HuH-7.5 (cell line): ENCODE measurements at regions not wholly inside any gene's neighbourhood (a gene's known extent, or its start where the extent isn't known, plus 50 kb on each side); places are given as distances from the start of the nearest gene placed in this dataset.
"Not testable (repeated sequence)": the region's sequence is repeated elsewhere in the genome, so short reads cannot be mapped to it uniquely, and the experiment has no call there.

Experiments used
- DNase-seq: peaks from one replicate; pipeline ENCODE4 v3.0.0; 2011; ENCODE audit warnings: low spot score

DNA sequence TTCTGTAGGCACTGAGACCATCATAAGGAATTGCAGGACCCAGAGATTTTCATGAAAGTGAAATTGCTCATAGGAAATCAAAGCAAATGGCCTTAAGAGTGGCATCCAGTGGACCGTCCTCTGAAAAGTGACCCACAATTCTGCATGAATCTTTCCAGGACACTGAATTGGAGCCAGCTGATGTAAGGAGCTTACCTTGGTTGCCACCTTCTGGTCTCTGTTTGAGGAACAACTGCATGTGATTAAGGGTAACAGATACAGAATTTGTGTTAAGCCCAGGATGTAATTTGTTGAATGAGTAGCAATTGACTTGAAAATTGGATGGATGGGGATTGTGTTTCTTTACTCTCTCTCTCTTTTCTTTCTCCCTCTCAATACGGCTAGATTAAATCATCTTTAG, 49.9 kb upstream of the GAS1 start:
- DNase-seq: no peak

DNA sequence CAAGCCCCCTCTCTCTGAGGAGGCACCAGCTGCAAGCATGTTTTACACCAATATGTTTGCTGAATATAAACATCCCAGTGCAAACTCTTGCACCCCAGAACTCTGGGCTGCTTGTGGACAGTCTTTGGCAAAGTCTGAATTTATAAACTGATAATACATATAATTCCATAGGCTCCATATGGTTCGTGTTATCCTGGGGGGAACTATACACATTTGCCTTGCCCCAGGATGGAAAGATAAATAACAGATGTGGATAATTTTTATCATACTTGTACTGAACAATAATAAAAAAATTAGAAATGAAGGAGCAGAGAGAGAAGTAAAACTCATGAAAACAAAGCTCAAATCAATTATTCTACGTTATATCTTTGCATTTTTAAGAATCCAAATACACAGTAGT, 50.6 kb upstream of the GAS1 start:
- DNase-seq: no peak

DNA sequence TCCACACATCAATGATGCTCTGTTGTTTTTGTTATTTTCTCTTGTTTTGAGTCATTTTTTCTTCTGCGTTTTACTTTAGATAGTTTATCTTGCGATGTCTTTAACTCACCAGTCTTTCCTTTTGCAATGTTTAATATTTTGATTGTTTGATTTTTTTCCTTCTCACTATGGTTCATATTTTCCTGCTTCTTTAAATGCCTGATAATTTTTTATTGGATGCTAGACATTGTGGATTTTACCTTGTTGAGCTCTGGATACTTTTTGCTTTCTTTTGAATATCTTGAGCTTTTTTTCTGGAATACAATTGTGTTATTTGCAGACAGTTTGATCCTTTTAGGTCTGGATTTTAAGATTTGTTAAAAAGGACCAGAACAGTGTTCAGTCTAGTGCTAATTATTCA, 55.2 kb upstream of the GAS1 start:
- no peak for DNase-seq

DNA sequence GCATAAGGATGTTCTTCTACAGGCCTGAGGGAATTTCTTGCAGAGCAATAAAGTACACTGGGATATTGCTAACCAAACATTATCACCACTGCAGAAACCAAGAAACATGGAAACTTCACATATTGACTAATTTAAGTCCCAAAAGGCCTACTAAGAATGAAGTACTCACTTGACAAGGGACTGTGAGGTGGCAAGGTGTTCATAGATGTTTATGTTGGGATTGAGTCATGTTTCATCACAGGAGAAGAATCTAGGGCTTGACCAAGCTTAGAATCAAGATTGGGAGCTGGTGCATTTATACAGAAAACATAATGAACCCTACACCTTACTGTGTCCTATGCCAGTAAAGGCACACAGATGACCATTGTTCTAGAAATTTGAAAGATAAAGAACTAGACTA, 56.7 kb upstream of the GAS1 start:
- no peak for DNase-seq

DNA sequence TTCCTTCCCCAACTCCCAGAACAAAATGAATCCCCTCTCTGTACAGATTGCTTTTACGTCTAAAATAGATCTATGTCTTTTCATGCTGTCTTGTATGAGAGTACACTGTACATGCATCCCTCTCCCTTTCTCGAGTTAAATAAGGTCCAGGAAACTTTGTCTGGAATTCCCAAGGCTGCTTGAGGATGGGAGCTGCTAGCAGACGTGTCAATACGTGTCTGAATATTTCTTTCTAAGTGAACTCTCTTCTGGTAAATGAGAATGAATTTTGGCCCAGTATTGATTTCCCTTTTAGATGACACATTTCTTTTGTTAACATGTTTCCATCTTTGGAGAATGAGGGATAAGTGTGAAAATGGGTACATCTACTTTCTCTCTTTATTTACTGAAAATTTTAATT, 59.6 kb upstream of the GAS1 start:
- DNase-seq: no peak

DNA sequence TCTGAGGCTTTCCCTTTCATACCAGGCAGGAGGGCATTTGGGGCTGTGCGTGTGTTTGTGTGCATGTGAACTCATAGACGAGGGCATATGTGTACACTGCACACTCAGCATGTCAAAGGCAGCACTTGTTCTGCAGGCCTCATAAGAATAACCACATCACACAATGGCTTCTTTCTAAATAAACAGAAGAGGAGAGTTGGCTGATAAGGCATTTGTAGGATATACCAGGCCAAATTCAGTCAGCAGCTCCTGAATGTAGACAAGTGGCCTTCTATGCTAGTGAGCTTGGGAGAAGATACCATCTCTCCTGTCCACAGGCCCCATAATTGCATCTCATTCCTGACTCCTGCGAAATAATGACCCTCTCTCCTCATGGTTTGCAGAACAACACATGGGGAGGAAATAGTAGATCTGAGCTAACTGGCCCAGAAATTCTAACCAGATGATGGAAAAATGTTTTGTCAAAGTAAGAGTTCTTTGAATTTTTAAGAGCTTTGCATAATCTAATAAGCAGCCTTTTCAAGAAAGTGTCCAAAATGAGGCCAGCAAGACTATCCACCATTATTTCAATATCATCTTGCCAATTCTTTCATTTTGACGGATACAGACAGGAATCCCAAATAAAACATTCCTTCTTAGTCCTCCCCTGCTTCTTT, 60.5 kb upstream of the GAS1 start:
- no peak for DNase-seq

DNA sequence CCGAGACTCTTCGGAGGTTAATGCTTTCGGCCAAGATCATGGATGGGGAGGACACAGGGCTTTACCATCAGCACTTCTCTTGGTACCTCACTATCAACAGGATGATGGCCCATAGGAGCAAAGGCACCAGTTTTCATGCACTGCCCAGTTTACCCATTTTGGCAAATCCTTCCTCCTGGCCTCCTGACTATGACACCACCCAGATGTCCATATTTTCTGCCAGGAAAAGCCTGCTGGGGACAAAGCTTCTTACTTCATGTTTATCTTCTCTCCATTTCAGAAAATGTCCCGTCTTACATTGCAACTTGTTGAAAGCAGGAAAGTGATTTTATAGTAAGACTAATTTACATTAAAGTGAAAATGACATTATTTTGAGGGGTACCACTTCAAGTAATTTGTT, 61.4 kb upstream of the GAS1 start:
- no peak for DNase-seq

DNA sequence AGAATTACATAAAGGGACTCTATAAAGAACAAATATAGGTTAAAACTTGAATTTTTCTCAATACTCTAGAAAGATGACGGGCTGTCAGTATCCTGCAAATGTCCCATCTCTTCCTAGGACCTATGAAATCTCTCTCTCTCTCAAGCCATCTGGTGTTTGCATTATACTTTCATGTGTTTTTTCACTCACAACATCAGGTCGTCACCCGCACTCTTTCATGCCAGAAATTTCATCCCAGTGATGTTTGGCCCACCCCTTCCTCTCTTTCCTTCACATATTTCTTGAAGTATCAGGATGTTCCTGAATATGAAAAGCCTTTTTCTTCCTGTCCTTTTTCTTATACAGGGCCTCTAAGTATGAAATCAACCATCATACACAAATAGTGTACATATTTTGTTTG, 63.3 kb upstream of the GAS1 start:
- no peak for DNase-seq

DNA sequence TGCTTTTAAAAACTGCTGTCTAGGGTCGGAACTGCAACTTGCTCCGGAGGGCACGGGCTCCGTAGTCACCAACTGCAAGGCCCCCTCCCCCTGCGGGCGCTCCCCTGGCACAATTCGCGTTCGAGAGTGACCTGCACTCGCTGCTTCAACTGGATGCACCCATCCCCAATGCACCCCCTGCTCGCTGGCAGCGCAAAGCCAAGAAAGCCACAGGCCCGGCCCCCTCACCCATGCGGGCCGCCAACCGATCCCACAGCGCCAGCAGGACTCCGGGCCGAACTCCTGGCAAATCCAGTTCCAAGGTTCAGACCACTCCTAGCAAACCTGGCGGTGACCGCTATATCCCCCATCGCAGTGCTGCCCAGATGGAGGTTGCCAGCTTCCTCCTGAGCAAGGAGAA, 64.2 kb upstream of the GAS1 start:
- DNase-seq: no peak

DNA sequence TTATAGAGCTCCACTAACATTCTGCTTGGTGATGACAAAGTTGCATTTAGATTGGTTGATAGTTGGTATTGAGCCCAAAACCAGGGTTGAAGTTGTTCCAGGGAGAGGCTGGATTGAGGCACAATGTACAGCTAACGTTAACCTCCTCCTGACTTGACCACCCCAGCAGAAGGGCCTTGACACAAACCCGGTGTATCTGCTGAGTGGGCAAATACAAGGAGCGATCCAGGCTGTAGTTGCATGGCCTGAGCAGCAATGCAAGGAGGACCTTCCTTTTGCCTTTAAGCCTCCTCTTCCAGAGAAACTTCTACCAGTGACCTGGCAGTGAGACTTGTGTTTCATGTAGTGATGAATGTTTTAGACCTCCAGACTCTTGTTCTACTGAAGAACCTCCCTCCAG, 66.2 kb upstream of the GAS1 start:
- DNase-seq: no peak

DNA sequence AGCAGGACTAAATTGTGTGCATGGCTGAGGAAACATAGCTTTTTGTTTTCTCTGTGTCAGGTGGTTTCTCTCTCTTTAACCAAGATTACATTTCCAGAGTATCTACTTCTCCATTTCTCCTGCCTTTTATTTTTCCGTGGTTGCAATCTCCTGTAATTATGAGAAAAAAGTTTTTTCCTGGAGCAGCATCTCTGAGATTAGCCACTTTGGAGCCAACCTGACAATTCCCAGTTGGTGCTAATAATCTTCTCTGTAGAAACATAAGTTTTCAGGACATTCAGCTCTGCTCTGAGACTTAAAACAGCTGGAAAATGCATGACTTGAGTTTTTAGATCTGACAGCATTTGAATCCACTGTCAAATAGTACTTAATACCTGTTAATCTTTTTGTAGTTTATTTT, 67.1 kb upstream of the GAS1 start:
- no peak for DNase-seq

DNA sequence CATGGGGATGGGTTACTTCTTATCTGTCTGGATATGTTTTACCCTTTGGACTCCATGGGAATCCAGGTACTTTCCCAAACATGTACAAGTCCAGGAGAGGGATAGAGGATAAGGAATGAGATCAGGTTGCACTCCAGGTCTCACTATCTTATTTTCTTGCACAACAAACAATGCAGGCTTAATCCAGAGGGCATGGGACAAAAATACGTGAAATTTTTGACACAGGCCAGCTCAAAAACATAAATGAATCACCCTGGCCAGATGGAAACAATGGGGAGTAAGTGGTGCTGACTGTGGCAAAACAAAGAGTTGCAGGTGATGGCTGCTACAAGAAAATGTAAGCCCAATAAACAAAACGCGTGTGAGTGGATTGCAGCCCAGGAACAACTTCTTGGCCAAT, 69.4 kb upstream of the GAS1 start:
- DNase-seq: no peak

DNA sequence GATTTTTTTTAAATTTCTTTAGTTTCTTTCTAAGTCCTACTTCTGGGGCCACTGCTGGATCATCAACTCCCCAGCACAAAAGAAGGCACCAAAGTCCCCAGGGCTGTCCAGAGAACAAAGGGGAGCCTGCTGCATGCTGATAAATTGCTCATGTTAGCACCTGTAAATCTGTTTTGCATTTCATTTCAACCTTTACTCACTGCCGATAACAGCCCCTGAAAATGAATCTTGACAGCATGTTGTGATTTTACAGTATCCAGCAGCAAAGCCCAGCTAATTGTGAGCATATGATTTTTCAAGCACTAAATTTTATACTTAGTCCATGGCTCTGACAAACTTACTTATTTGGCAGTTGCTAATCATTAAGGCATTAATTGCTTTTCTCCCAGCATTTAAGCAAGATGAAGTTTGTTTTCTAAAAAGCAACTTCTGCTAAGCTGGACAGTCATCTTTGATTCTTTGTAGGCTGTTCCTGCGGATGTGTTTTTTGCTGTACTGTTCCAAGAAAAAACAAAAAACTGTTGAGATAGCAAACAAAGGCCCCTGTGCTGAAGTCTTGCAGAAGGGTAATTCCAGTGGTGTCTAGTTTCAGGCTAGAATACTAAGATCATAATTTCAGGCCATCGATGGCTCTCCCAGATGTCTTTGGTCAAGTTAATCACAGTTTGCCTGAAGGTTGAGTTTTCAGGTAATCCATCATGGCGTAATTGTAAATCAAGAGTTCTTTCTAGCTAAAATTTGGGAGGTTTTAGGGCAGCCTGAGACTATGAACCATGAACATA, 73.1 kb upstream of the GAS1 start:
- no peak for DNase-seq

DNA sequence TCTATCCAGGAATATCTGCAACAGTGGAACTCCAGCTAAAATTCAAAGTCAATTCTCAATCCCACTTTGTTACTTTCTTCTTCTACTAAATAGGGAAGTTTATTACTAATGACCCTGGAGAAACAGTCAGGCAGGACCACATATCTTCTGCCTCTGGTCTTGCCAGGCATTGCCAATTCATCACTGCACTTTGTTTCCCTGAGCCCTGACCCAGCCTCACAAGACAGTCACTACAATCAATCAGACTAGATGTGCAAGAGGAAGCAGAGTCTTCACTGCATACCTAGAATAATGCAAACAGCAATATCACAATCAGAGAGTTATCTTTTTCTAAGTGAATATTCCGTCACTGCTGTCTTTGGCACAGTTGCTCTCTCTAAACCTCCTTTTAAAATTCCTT, 74.9 kb upstream of the GAS1 start:
- DNase-seq: no peak

DNA sequence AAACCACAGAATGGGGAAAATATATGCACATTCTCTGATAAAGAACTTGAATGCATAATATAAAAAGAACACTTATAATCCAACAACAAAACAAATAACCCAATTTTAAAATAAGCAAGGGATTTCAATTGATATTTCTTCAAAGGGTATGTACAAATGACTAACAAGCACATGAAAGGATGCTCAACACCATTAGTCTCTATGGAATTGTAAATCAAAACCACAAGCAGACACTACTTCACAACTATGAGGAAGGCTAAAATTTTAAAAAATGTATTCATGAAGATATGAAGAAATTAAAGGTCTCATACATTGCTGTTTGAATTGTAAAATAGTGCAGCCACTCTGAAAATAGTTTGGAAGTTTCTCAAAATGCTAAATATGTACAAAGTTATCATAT, 78.9 kb upstream of the GAS1 start:
- DNase-seq: no peak

DNA sequence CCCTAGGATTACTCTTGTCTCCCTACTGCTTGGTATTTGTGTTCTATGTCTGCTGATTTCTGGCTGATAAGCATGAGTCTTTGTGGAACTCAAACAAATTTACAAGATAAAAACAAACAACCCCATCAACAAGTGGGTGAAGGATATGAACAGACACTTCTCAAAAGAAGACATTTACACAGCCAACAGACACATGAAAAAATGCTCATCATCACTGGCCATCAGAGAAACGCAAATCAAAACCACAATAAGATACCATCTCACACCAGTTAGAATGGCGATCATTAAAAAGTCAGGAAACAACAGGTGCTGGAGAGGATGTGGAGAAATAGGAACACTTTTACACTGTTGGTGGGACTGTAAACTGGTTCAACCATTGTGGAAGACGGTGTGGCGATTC, 81.5 kb upstream of the GAS1 start:
- not testable (repeated sequence) for DNase-seq

DNA sequence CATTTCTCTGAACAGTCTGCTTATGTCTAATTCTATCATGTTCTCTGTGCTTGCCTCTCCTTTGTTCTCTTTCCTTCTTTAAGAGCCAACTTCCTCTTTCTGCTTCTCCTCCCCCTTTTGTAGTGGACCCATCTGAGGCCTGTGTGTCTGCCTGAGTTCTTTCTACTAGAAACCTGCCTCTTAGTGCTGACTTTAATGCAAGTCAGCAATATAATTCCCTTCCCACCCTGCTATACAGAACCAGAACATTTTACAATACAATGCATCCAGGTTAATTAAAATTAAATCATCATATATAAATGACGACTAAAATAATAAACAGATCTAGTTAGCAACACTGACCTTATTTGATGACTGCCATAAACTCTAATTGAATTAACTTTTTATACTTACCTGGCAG, 82.6 kb upstream of the GAS1 start:
- DNase-seq: no peak

DNA sequence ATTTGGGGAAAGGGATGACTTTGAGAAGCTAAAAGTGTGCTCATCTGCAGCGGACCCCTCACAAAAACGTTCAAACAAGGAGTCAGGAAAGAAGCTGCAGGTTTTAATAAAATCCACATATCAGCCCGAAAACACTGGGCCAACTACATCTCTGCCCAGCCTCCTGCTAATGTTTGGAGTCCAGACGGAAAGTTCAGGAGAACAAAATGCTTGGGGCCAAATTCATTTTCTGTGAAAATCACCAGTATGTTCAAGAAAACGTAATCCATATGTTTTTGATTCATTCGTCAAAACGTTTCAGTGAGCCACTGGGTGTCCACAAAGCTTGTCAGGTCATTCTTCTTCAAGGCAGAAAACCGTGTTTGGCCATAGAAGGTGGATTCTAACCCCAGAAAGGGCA, 87.5 kb upstream of the GAS1 start:
- no peak for DNase-seq

DNA sequence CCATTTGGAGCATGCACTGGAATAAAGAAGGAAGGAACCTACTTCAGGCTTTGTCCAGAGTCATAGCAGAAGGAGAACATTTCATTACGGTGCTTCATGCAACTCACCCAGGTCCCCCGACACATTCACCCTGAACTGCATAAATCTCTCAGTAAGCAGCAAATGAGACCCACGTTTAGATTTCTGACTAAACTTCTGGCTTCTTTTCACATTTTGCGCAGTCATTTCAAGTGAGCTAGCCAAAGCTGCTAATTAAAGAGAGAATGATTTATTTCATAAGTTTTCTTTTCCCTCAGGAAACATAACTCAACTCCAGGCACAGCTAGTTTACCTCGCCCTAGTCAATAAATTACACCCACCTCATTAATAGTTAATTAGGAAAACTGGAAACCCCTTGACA, 88.6 kb upstream of the GAS1 start:
- no peak for DNase-seq

DNA sequence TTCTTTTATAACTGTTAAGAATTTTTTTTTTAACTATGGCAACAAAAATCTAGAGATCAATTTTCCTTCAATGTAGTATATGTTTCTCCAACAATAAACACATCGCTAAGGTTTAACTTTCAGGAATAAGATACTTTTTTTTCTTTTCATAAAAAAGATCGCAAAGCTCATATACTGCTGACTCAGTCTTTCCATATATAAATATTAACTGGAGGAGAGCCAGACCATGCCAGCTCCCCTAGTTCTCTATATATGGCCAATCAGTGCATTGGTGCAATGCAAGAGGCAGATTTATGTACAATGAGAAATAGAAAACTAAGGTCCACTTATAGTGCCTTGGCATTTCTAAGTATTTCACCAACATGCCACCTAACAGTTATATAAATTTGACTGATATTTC, 89.2 kb upstream of the GAS1 start:
- DNase-seq: no peak

DNA sequence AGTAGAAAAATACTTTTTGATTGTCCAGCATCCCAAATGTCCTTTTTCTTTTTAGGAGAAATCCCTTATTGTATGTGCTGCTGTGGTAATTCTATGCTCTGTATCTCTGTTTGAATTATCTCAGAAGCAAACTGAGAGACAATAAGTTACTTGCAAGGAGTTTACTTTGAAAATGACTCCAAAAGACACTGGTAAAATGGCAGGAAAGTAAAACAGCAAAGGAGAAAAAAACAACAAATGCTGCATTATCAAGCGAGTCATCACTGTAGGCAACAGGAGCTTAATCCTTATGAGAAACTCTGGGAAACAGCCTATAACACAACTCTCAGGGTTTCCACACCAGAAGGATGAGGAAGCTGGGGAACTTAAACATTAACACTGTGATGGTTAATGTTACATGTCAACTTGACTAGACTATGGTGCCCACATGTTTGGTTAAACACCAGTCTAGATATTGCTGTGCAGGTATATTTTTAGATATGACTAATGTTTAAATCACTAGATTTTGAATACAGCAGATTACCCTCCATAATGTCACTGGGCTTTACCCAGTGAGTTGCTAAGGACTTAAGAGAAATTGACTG, 92.6 kb upstream of the GAS1 start:
- no peak for DNase-seq

DNA sequence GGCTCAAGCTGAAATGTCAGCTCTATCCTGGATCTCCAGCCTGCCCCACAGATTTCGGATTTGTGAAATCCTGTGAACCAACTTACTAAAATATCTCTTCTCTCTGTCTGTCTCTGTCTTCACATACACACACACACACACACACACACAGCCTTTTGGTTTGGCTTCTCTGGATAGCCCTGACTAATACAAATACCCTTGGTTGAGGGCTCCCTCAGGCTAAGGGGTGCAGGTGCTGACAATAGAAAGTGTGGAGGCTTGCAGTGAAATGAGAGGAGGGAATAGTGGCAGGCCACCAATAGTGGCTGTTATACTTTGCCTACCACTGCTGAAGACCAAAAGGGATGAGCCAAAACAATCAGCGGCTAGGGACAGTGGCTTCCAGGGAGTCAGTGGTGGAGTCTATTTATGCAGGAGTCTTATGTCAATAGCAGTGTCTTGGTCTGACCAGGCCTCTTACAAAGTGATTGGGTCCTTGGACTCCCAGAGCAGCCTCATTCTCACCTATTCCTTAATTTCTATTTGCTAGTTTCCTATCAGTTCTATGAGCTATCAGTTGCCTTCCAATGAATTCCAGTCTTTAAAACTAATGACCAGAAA, 93.2 kb upstream of the GAS1 start:
- DNase-seq: no peak

DNA sequence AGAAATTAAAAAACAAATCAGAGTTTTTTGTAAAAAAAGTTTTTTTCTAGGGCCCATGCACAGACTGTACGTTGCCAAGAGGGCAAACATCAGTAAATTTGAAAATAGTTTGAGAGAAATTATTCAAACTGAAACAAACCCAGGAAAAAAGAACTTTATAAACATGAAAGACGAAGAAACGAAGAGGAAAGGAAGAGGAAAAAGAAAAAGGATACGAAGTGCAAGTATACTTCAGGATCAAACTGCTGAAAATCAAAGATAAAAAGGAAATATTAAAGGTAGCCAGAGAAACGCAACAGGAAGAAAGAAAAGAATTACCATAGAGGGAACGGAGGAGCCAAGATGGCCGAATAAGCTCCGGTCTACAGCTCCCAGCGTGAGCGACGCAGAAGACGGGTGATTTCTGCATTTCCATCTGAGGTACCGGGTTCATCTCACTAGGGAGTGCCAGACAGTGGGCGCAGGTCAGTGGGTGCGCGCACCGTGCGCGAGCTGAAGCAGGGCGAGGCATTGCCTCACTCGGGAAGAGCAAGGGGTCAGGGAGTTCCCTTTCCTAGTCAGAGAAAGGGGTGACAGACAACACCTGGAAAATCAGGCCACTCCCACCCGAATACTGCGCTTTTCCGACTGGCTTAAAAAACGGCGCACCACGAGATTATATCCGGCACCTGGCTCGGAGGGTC, 94.4 kb upstream of the GAS1 start:
- DNase-seq: not testable (repeated sequence)
